Left ventricle myocardium inferior (tissue), 1 donor: ENCODE measurements at regions not wholly inside any gene's neighbourhood (a gene's known extent, or its start where the extent isn't known, plus 50 kb on each side); places are given as distances from the start of the nearest gene placed in this dataset.

ENCODE experiments used
- DNase-seq: peaks from one replicate; pipeline ENCODE4 v3.0.0-alpha.2; 2020
- H3K27ac ChIP-seq: fragments of 200-600 bp; replicated peaks from 2 replicates; pipeline ENCODE4 v1.8.0; 2021
- H3K27me3 ChIP-seq: fragments of 200-600 bp; 2 replicates; pipeline ENCODE4 v1.8.0; 2021; ENCODE audit warnings: low read depth
- H3K36me3 ChIP-seq: fragments of 200-600 bp; 2 replicates; pipeline ENCODE4 v1.8.0; 2021
- H3K4me1 ChIP-seq: fragments of 200-600 bp; 2 replicates; pipeline ENCODE4 v1.8.0; 2021
- H3K4me3 ChIP-seq: fragments of 200-600 bp; 2 replicates; pipeline ENCODE4 v1.8.0; 2021; ENCODE audit warnings: mild to moderate bottlenecking, moderate library complexity
- H3K9me3 ChIP-seq: fragments of 200-600 bp; replicated peaks from 2 replicates; pipeline ENCODE4 v1.8.0; 2021
- intact Hi-C: fragments of 100-400 bp; cut with micrococcal nuclease; formaldehyde crosslinking; loops from one replicate; pipeline ENCODE4 v1.11.0; 2022
- TF ChIP-seq, protein P1 (sequence below): fragments of 200-600 bp; IDR thresholded peaks from 2 replicates; pipeline ENCODE4 v1.8.0; 2021; ENCODE audit warnings: antibody characterized with exemption, mild to moderate bottlenecking, borderline replicate concordance
- donor health status: DM: no; HTN: yes; CAD: no; lungs with severe emphysema.

GRCh38 chr14:49114161-49114893, 471.9 kb downstream of the RPS29 start:
- H3K27me3 ChIP-seq: peaks cover 3% of the 10 kb centered on the region
- intact Hi-C loops: no loop called here
- DNase-seq: no peak
- no peaks in the 10 kb centered on the region for H3K4me1 ChIP-seq
- peaks cover 13% of the 10 kb centered on the region for H3K9me3 ChIP-seq
- no peak overlapping the region for H3K27ac ChIP-seq
- H3K4me3 ChIP-seq: no peak overlapping the region
- H3K36me3 ChIP-seq: no peaks in the 10 kb centered on the region
- TF ChIP-seq, protein P1, sequence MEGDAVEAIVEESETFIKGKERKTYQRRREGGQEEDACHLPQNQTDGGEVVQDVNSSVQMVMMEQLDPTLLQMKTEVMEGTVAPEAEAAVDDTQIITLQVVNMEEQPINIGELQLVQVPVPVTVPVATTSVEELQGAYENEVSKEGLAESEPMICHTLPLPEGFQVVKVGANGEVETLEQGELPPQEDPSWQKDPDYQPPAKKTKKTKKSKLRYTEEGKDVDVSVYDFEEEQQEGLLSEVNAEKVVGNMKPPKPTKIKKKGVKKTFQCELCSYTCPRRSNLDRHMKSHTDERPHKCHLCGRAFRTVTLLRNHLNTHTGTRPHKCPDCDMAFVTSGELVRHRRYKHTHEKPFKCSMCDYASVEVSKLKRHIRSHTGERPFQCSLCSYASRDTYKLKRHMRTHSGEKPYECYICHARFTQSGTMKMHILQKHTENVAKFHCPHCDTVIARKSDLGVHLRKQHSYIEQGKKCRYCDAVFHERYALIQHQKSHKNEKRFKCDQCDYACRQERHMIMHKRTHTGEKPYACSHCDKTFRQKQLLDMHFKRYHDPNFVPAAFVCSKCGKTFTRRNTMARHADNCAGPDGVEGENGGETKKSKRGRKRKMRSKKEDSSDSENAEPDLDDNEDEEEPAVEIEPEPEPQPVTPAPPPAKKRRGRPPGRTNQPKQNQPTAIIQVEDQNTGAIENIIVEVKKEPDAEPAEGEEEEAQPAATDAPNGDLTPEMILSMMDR: no peak

DNA sequence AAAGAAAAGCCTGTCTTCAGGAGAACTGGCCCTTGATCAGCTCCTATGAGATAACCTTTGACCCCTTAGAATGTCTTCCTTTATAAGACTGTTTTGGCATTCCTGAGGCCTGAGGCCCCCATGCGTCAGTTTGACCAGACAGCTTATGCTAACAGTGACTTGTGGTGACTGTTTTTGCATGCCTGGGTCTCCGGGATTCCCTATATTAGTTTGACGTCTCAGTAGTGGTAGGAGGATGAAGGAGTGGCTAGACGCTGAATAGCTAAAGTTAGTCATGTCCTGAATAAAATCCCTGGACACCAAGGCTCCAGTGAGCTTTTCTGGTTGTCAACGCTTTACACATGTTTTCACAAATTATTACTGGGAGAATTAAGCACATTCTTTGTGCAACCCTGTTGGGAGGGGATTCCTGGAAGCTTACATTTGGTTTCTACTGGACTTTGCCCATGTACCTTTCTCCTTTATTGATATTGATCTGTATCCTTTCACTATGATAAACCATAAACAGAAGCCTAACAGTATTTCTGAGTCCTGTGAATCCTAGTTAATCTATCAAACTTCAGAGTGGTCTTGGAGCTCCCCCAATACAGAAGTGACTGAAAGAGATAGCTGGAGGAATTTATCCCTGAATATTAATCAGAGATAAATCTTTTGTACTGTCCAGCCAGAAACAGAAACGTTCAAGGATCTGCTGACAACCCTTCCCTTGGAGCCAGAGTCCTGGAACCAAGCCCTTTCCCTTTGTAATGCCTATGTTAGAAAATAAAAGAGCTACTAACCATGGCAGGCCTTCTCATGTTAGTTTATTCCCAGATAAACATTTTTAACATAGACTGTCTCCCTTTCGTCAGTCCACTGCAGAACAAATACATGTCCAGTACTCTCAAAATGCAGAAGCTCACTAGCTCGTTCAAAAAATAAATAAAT, 479.2 kb downstream of the RPS29 start:
- no peak for DNase-seq
- Histone ChIP-seq H3K27me3 (no peaks in the 10 kb centered on the region), H3K4me3 (no peak overlapping the region), H3K36me3 (no peaks in the 10 kb centered on the region), H3K27ac (no peak overlapping the region), H3K4me1 (no peaks in the 10 kb centered on the region), H3K9me3 (no peaks in the 10 kb centered on the region)
- intact Hi-C loops: no loop called here
- TF ChIP-seq, protein P1: no peak

- TF ChIP-seq, protein P1: no peak
- Histone ChIP-seq H3K27ac (no peak overlapping the region), H3K36me3 (no peaks in the 10 kb centered on the region), H3K9me3 (no peaks in the 10 kb centered on the region), H3K4me1 (no peaks in the 10 kb centered on the region), H3K27me3 (no peaks in the 10 kb centered on the region), H3K4me3 (no peak overlapping the region)
- intact Hi-C loops: no loop called here
- no peak for DNase-seq
Observed at GRCh38 chr14:49105956-49106355, 480.2 kb downstream of the RPS29 start.

DNA sequence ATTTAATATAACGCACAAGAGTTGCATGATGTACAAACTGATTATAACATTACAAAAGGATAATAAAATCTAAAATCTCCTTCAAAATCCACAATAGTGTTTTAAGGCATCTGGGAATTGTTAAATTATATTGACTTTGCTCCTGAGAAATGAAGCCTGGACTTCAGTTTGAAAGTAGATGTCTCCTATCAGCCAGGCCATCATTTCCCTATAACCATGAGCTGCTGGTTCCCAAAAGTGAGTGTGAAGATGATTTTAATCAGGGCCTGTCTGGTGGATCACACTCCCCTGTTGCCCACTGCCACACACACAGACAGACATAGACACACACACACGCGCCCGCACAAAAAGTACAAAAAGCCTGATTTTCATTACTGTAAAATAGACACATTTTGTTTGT, 480.7 kb downstream of the RPS29 start:
- H3K4me1 ChIP-seq: no peaks in the 10 kb centered on the region
- no peak overlapping the region for H3K4me3 ChIP-seq
- DNase-seq: no peak
- TF ChIP-seq, protein P1: no peak
- no peaks in the 10 kb centered on the region for H3K36me3 ChIP-seq
- intact Hi-C loops: no loop called here
- H3K27ac ChIP-seq: no peak overlapping the region
- no peaks in the 10 kb centered on the region for H3K27me3 ChIP-seq
- no peaks in the 10 kb centered on the region for H3K9me3 ChIP-seq

- no peak overlapping the region for H3K27ac ChIP-seq
- H3K36me3 ChIP-seq: no peaks in the 10 kb centered on the region
- H3K9me3 ChIP-seq: no peaks in the 10 kb centered on the region
- no peak for DNase-seq
- TF ChIP-seq, protein P1: no peak
- H3K4me3 ChIP-seq: no peak overlapping the region
- no peaks in the 10 kb centered on the region for H3K27me3 ChIP-seq
- intact Hi-C loops: no loop called here
- H3K4me1 ChIP-seq: no peaks in the 10 kb centered on the region
Observed at GRCh38 chr14:49092345-49092744, 493.8 kb downstream of the RPS29 start.
